Activated naive CD8-positive, alpha-beta T cell treated with anti-CD3 and anti-CD28 coated beads for 36 hours (primary cell): ENCODE measurements at regions not wholly inside any gene's neighbourhood (a gene's known extent, or its start where the extent isn't known, plus 50 kb on each side); places are given as distances from the start of the nearest gene placed in this dataset.

ENCODE experiments used
- DNase-seq: peaks from one replicate; pipeline ENCODE4 v3.0.0; 2021
- H3K27ac Mint-ChIP-seq: one replicate; pipeline ENCODE4 v1.8.0; 2022; ENCODE audit warnings: mild to moderate bottlenecking, moderate library complexity, mixed read lengths
- H3K27me3 Mint-ChIP-seq: one replicate; pipeline ENCODE4 v1.8.0; 2022; ENCODE audit warnings: mild to moderate bottlenecking, mixed read lengths
- H3K36me3 Mint-ChIP-seq: one replicate; pipeline ENCODE4 v1.8.0; 2021; ENCODE audit warnings: mild to moderate bottlenecking, mixed read lengths
- H3K4me1 Mint-ChIP-seq: one replicate; pipeline ENCODE4 v1.8.0; 2021; ENCODE audit warnings: mixed read lengths
- H3K4me3 Mint-ChIP-seq: one replicate; pipeline ENCODE4 v1.8.0; 2022; ENCODE audit warnings: mild to moderate bottlenecking, moderate library complexity, mixed read lengths
- H3K9me3 Mint-ChIP-seq: one replicate; pipeline ENCODE4 v1.8.0; 2022; ENCODE audit warnings: mixed read lengths

DNA sequence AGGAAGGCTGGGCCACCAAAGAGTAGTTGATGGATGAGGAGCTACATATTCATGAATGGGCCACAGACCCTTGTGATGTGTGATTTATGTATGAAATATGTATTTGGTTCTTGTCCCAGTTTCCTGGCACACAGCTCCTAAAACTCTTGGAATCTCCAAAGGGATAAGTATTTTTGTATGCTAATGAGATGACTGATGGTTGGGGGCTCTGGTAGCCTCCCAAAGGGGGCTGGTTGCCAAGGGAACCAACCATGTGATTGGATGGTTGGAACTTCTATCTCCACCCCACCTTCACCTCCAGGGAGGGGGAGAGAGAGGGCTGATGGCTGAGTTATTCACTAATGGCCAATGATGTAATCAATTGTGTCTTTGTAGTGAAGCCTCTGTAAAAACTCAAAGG is 77.1 kb downstream of the ZNF281 start:
- Mint-ChIP-seq H3K27ac (no peak overlapping the region), H3K36me3 (no peaks in the 10 kb centered on the region), H3K27me3 (no peaks in the 10 kb centered on the region), H3K9me3 (no peaks in the 10 kb centered on the region), H3K4me1 (peaks cover 21% of the 10 kb centered on the region), H3K4me3 (no peak overlapping the region)
- DNase-seq = no peak

DNA sequence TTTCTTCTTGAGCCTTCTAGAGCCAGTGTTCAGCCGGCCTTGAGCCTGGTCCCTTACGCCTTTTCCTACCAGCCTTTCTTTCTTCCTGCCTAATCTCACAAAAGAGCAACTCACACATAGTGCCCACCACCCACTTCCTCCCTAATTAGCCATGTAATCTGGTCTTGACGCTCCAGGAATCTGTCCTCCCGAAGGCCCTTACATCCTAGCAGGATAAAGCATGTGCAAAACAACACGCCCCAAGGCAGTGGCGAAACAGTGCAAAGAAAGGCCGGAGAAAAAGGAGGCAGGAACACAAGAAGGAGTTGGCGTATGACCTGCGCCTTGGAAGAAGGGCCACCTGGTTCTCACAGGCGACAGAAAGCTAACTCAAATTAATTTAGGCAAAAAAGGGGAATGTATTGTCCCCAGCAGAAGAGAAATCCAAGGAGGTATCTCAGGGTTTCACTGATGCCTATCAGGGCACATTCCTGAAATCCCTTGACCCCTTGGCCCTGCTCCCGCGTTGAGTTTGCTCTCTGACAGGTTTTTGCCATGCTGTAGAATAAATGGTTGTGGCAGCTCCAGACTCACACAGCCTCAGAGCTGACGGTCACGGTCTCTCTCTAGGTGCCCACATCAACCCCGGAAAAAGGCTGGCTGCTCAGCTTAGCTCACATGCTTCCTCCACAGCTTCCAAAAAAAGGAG is 79.0 kb downstream of the ZNF281 start:
- DNase-seq = no peak
- Mint-ChIP-seq H3K9me3 (no peaks in the 10 kb centered on the region), H3K4me3 (no peak overlapping the region), H3K27ac (no peak overlapping the region), H3K4me1 (peaks cover 7% of the 10 kb centered on the region), H3K27me3 (no peaks in the 10 kb centered on the region), H3K36me3 (no peaks in the 10 kb centered on the region)

- DNase-seq = no peak
- no peaks in the 10 kb centered on the region for H3K36me3 Mint-ChIP-seq
- no peaks in the 10 kb centered on the region for H3K27me3 Mint-ChIP-seq
- no peak overlapping the region for H3K27ac Mint-ChIP-seq
- no peaks in the 10 kb centered on the region for H3K4me1 Mint-ChIP-seq
- H3K4me3 Mint-ChIP-seq = no peak overlapping the region
- H3K9me3 Mint-ChIP-seq = no peaks in the 10 kb centered on the region
Observed at GRCh38 chr1:200329208-200329882, 80.5 kb downstream of the ZNF281 start.

DNA sequence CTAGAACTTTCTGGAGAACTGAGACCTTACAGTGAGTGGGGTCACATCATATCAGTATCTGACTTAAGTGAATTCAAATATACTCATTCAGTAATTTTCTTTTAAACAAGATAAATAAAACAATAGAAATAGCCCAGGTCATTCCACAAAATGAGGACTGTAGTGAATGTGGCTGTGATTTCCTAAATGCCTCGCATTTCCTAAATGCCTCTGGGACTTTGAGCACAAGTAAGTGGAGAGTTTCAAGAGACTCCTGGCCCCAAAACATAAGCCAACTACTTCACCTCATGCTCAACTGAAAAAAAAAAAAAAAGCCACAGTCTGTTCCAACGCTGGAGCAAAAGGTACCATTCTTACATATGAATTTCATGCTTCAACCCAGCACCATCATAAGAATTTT is 81.5 kb downstream of the ZNF281 start:
- Mint-ChIP-seq H3K4me3 (no peak overlapping the region), H3K9me3 (no peaks in the 10 kb centered on the region), H3K27me3 (no peaks in the 10 kb centered on the region), H3K27ac (no peak overlapping the region), H3K36me3 (no peaks in the 10 kb centered on the region), H3K4me1 (no peaks in the 10 kb centered on the region)
- DNase-seq = no peak

GRCh38 chr1:200323856-200324400 is 85.9 kb downstream of the ZNF281 start:
- Mint-ChIP-seq H3K36me3 (no peaks in the 10 kb centered on the region), H3K4me3 (no peak overlapping the region), H3K9me3 (no peaks in the 10 kb centered on the region), H3K4me1 (no peaks in the 10 kb centered on the region), H3K27ac (no peak overlapping the region), H3K27me3 (no peaks in the 10 kb centered on the region)
- DNase-seq = no peak

DNA sequence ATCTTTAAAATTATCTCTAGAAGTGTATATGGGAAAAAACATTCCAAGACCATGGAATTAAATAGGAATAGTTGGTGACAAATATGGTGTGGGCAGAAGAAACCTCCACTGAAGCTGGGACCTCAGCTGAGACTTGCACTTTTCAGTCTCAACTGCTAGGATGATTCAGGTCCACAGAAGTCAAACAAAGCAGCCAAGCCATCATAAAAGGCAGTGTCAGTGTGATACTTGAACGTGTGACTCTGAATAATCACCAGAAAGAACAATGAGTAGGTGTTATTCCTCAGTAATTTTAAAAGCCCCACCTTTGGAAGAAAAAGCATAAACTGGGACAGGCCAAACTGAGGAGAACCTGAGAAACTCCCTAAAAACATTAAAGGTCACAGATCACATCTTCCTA is 90.7 kb downstream of the ZNF281 start:
- Mint-ChIP-seq H3K27ac (no peak overlapping the region), H3K9me3 (no peaks in the 10 kb centered on the region), H3K27me3 (peaks cover 3% of the 10 kb centered on the region), H3K36me3 (no peaks in the 10 kb centered on the region), H3K4me1 (no peaks in the 10 kb centered on the region), H3K4me3 (no peak overlapping the region)
- DNase-seq = no peak

GRCh38 chr1:200317236-200317635 is 92.6 kb downstream of the ZNF281 start:
- no peaks in the 10 kb centered on the region for H3K36me3 Mint-ChIP-seq
- H3K4me1 Mint-ChIP-seq = no peaks in the 10 kb centered on the region
- no peak for DNase-seq
- no peak overlapping the region for H3K4me3 Mint-ChIP-seq
- H3K27ac Mint-ChIP-seq = no peak overlapping the region
- H3K9me3 Mint-ChIP-seq = no peaks in the 10 kb centered on the region
- peaks cover 3% of the 10 kb centered on the region for H3K27me3 Mint-ChIP-seq

DNA sequence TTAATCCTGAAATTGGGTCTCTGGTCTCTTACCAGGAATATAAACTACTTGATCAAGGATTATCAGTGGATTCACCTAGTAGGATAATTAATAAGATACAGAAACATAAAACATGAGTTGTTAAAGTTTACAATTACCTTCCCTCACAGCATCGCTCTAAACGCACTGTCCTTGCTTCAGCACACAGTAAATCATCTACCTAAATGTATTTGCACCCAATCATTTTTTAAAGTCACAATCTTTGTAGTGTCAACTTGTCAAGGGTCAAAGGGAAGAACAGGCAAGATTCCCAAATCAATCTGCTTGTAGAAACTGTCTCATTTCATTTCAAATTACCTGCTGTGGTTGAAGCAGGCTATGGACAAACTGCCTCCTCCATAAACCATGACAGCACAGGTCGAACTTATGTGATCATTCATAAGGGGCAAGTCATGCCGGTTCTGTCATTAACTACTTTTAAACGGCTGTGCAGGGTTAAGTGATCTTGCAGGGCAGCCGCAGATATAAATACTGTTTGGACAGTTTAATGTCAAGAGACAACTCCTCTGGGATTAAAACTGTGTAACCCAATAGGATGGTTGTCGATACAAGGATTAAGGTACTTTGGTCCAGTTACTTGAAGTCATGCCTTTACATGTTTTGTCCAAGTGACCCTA is 93.6 kb downstream of the ZNF281 start:
- H3K4me3 Mint-ChIP-seq = no peak overlapping the region
- DNase-seq = no peak
- no peaks in the 10 kb centered on the region for H3K9me3 Mint-ChIP-seq
- H3K27ac Mint-ChIP-seq = no peak overlapping the region
- H3K4me1 Mint-ChIP-seq = no peaks in the 10 kb centered on the region
- no peaks in the 10 kb centered on the region for H3K36me3 Mint-ChIP-seq
- H3K27me3 Mint-ChIP-seq = peaks cover 3% of the 10 kb centered on the region

DNA sequence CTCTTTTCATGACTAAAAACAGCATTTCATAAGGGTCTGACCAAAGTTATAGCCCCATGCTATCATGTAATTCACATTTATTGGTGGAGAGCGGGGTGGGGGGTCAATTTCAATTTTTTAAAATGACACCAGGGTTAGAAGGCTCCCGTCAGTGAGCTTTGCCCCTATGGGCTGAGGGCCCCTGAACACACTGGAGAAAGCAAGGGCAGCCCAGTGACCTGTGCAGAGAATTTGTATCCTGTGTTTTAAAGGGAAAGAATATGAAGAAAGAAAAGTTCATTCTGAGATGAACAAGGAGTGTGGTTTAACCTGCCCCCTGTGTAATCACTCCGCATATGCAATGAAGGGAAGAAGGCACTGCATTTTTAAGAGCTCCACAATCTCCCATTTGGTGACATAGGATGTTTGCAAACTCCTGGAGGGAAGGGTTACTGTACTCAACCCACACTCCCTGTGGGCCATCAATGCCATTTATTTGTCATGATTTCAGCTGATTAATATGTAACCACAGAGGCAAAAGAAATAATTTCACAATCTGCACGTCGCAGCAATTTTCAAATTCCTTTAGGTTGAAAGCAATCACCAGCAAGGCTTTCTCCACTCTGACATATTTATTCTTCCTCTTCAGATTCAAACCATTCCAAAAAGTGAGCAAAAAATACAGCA is 95.6 kb downstream of the ZNF281 start:
- Mint-ChIP-seq H3K9me3 (no peaks in the 10 kb centered on the region), H3K4me3 (no peak overlapping the region), H3K27me3 (peaks cover 3% of the 10 kb centered on the region), H3K36me3 (no peaks in the 10 kb centered on the region), H3K4me1 (no peaks in the 10 kb centered on the region), H3K27ac (no peak overlapping the region)
- DNase-seq = no peak

- Mint-ChIP-seq H3K27me3 (peaks cover 3% of the 10 kb centered on the region), H3K4me1 (peaks cover 8% of the 10 kb centered on the region), H3K27ac (no peak overlapping the region), H3K4me3 (no peak overlapping the region), H3K9me3 (no peaks in the 10 kb centered on the region), H3K36me3 (no peaks in the 10 kb centered on the region)
- no peak for DNase-seq
Observed at GRCh38 chr1:200311256-200311655, 98.6 kb downstream of the ZNF281 start.

DNA sequence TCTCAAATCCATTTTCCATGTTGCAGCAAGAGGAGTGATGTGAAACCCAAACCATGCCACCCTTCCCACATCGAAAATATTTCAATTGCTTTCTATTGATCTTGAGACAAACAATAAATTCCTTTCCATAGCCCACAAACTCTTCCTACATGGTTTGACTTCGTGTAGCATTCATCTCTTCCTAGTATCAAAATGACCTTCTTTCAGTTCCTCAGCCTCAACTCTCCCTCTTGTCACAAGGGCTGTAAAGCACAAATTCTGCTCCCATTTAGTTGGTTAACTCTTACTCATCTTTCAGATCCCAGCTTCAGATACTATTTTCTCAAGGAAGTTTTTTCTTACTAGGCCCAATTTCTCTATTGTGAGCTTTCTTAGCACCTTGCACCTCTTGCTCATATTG is 99.0 kb downstream of the ZNF281 start:
- H3K36me3 Mint-ChIP-seq = no peaks in the 10 kb centered on the region
- no peaks in the 10 kb centered on the region for H3K9me3 Mint-ChIP-seq
- DNase-seq = no peak
- peaks cover 12% of the 10 kb centered on the region for H3K4me1 Mint-ChIP-seq
- H3K27ac Mint-ChIP-seq = no peak overlapping the region
- H3K27me3 Mint-ChIP-seq = peaks cover 3% of the 10 kb centered on the region
- H3K4me3 Mint-ChIP-seq = no peak overlapping the region

GRCh38 chr1:200307755-200308066 is 102.1 kb downstream of the ZNF281 start:
- Mint-ChIP-seq H3K27me3 (no peaks in the 10 kb centered on the region), H3K36me3 (no peaks in the 10 kb centered on the region), H3K27ac (no peak overlapping the region), H3K4me1 (peaks cover 22% of the 10 kb centered on the region), H3K4me3 (no peak overlapping the region), H3K9me3 (no peaks in the 10 kb centered on the region)
- DNase-seq = no peak

DNA sequence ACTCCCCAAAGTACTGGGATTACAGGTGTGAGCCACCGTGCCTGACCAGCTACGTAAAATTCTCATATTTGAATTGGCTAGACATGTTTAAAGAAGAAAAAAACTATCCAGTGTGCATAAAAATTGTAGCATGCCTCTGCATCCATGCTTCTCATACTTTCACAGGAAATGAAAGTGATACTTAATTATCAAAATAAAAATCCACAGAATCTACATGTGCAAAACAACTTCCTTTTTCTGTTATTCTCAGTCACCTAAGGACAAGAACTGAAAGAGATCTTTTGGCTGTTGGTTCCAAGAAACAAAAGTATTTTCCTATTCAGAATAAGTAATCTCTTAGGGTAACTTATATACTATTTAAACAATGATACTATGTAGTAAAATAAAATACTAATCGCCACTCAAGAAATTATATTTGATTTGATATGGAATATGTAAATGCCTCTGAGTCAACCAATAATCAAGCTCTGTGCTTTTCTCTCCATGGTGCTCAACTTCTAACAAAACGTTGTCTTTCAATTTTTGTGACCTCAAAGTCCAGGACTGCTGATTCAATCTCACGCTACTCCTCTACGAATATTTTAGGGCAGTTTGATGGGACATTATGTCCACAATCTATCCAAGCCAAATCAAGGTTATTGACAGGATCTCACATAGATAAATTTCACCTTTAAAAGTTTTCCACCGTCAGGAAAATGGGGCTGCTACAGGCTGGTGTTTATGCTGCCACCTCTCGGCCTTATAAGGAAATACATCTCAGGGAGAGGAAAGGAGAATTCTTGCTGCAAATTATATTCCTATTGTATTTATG is 102.7 kb downstream of the ZNF281 start:
- Mint-ChIP-seq H3K36me3 (no peaks in the 10 kb centered on the region), H3K9me3 (no peaks in the 10 kb centered on the region), H3K4me1 (peaks cover 25% of the 10 kb centered on the region), H3K4me3 (peak overlapping the region; percentile 32), H3K27me3 (no peaks in the 10 kb centered on the region), H3K27ac (peak overlapping the region; percentile 72)
- no peak for DNase-seq

GRCh38 chr1:200305806-200306205 is 104.0 kb downstream of the ZNF281 start:
- H3K36me3 Mint-ChIP-seq = no peaks in the 10 kb centered on the region
- H3K4me3 Mint-ChIP-seq = no peak overlapping the region
- peaks cover 25% of the 10 kb centered on the region for H3K4me1 Mint-ChIP-seq
- no peaks in the 10 kb centered on the region for H3K27me3 Mint-ChIP-seq
- H3K27ac Mint-ChIP-seq = no peak overlapping the region
- H3K9me3 Mint-ChIP-seq = no peaks in the 10 kb centered on the region
- no peak for DNase-seq

GRCh38 chr1:200304171-200304570 is 105.7 kb downstream of the ZNF281 start:
- DNase-seq = no peak
- Mint-ChIP-seq H3K4me1 (peaks cover 25% of the 10 kb centered on the region), H3K27ac (no peak overlapping the region), H3K36me3 (no peaks in the 10 kb centered on the region), H3K27me3 (peaks cover 8% of the 10 kb centered on the region), H3K4me3 (no peak overlapping the region), H3K9me3 (no peaks in the 10 kb centered on the region)
